Neural progenitor cell (in vitro differentiated cells): ENCODE measurements at regions not wholly inside any gene's neighbourhood (a gene's known extent, or its start where the extent isn't known, plus 50 kb on each side); places are given as distances from the start of the nearest gene placed in this dataset.

Source experiments
- CTCF ChIP-seq: fragments of 200-600 bp; sonication (generic); IDR thresholded peaks from 2 replicates; pipeline ENCODE4 v1.5.1; 2017; ENCODE audit warnings: antibody characterized with exemption, mild to moderate bottlenecking
- EZH2 ChIP-seq: fragments of 200-600 bp; sonication (generic); IDR thresholded peaks from 2 replicates; pipeline ENCODE4 v1.6.1; 2017; ENCODE audit warnings: antibody characterized with exemption, mild to moderate bottlenecking, moderate library complexity
- EZH2phosphoT487 ChIP-seq: fragments of 200-600 bp; sonication (generic); IDR thresholded peaks from 2 replicates; pipeline ENCODE4 v1.6.1; 2017; ENCODE audit warnings: antibody characterized with exemption

GRCh38 chr1:14443164-14443787 lies 155.2 kb upstream of the KAZN start:
- no peak for TF ChIP-seq CTCF
- no peak for TF ChIP-seq EZH2
- TF ChIP-seq EZH2phosphoT487, result no peak
